CD4-positive, alpha-beta T cell treated with Interleukin-4 for 1 hour (primary cell): ENCODE measurements at regions not wholly inside any gene's neighbourhood (a gene's known extent, or its start where the extent isn't known, plus 50 kb on each side); places are given as distances from the start of the nearest gene placed in this dataset.

Experiments used
- DNase-seq, 2 donors: peaks; one replicate each; pipeline ENCODE4 v3.0.0-alpha.2; 2020 to 2022

DNA sequence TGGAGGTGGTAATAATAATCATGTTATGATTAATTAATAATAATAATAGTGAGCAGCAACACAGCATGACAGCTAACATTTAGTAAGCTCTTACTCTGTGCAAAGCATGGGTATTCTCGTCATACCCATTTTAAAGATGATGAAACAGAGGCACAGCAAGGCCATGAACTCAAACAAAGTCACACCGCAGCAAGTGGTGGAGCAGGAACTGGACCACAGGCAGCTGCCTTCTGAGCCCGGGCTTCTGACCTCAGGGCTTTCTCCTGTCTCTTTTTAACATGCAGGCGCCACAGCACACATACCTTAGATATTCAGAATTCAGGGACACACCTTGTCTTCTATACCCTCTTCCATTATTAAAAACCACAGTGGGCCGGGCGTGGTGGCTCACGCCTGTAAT is 50.7 kb upstream of the SPATA12 start:
- no peak for DNase-seq

- no peak for DNase-seq
Observed at GRCh38 chr3:57009367-57009766, 51.1 kb upstream of the SPATA12 start.

DNA sequence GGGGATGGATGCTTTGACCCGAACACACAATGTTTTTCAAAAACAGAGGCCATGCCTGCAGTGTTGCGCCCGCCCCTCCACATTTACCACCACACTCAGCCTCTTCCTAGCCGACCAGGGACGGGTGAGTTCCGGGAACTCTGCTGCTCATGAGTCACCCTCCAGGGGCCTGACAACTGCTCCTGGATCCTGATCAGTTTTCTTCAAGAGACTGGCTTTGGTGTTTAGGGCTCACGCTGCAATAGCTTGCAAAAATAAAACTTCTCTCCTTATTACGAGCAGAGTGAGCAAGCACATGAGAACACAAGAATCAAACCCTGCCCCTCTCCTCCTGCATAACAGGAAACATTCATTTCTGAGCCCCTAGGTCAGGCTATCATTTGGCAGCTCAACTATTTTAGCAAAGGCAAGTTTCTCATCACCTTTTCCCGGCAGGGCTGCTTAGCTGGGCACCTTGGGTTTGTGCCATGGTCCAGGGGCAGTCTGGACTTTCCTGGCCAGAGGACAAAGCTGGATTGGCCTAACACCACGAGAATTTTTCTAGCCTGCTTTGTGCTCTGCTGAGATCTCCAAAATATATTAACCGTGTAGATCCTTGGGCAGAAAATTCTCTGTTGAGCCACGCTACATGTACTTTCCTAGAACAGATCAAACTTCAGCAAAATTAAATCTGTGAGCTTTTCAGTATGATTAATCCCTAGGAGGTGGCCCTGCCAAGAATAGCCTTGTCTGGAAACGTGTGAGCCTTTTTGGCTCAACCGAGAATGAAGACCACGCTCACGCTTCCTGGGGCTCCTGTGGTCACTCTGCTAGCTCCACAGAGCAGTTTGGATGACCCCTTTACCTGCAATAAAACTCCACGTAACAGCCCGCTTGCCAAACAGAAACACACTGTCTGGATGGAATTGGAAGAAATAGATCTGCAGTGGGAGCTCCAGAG is 52.7 kb upstream of the SPATA12 start:
- DNase-seq: no peak

DNA sequence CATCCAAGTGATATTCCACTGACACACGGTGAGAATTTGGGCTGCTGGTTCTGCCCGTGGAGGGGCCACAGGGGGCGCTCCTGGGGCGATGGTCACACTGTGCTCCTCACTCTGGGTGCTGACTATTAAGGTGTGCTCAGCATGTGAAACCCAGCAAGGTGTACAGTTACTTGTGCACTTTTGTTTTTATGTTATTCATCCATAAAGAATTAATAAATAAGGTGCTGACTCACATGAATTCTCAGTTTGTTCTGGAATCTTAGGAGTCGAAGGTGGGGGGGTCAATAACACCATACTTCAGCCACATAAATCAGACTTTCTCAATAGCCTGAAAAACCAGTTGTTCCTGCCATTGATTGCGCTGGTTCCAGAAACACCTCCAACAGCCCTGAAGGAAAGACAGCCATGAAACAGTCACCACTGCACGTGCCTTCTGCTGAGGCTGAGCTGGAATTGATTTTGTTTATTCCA is 53.5 kb upstream of the SPATA12 start:
- no peak for DNase-seq

- DNase-seq: no peak
Observed at GRCh38 chr3:57006179-57006657, 54.2 kb upstream of the SPATA12 start.

DNA sequence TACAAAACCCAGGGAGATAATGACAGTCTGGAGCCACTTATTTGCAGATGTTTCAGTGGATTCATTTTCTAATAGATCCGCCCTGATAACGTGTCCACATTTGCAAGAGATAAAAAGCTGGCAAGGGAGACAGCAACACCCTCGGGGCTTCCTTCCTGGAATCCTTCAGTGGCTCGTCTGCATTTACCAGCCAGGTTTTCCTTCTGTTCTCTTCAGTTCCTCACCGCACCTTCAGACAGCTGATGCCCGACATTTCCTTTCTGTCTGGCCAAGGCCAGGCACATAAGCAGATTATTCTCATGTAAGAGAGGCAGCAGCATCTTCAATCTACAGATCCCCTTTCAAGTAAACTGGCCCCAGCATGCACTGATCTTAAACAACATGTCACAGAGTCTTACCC is 56.2 kb upstream of the SPATA12 start:
- no peak for DNase-seq

DNA sequence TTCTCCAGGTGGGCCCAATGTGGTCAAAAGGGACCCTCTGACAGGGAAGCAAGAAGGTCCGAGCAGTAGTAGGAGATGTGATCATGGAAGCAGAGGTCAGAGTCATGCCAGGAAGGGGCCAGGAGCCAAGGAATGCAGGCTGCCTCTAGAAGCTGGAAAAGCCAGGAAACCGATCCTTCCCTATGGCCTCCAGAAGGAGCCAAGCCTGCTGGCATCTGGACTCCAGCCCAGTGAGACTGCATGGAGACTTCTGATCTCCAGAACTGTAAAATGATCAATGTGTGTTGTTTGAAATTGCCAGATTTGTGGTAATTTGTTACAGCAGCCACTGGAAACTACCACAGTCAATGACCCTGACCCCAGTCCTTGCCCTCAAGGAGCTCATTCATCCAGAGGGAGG is 56.8 kb upstream of the SPATA12 start:
- no peak for DNase-seq

GRCh38 chr3:57001356-57001755 is 59.1 kb upstream of the SPATA12 start:
- no peak for DNase-seq

DNA sequence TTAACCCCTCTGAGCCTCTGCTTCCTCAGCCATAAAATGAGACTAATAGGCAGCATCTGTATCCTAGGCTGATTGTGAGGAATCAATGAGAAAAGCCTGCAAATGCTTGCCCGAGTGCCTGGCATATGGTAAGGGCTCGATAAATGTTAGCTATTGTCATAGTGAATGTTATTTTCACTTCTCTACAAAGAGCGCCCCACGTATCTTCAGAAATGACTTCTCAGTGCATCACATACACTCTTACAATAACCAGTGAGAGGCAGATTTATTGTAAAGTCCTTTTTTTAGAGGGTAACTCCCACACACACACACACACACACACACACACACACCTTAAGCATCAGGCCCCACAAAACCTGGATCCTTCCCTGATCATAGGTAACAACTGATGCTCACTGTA is 60.5 kb upstream of the SPATA12 start:
- DNase-seq: no peak

DNA sequence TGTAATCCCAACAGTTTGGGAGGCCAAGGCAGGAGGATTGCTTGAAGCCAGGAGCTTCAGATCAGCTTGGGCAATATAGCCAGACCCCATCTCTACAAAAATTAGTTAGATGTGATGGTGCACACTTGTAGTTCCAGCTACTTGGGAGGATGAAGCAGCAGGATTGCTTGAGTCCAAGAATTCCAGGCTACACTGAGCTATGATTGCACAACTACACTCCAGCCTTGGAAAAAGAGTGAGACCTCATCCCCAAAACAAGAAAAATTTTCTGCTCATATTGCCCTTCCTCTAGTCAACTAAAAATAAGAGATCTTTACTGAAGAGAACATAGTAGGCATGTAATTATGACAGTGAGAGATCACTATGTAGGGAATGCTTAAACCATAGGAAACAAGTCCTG is 60.9 kb upstream of the SPATA12 start:
- DNase-seq: no peak

GRCh38 chr3:56998076-56998529 is 62.4 kb upstream of the SPATA12 start:
- no peak for DNase-seq

GRCh38 chr3:56997675-56998074 is 62.8 kb upstream of the SPATA12 start:
- no peak for DNase-seq

DNA sequence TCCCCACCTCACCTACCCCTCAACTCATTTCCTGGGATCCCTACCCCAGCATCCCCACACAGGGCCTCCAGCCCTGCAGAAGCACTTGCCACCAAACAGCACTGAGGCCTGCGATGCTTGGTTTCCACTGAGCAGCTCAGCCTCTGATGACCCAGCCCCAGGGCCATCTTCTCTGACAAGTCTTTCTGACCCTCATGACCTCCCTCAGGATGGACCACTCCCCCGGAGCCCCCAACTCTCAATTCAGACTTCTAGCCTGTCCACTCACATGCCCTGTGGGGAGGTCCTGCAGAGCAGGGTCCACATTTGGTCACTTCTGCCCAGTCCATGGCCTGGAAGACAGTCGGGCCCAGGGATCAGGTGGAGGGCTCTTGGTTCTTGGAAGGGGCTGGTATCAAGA is 63.4 kb upstream of the SPATA12 start:
- DNase-seq: no peak

DNA sequence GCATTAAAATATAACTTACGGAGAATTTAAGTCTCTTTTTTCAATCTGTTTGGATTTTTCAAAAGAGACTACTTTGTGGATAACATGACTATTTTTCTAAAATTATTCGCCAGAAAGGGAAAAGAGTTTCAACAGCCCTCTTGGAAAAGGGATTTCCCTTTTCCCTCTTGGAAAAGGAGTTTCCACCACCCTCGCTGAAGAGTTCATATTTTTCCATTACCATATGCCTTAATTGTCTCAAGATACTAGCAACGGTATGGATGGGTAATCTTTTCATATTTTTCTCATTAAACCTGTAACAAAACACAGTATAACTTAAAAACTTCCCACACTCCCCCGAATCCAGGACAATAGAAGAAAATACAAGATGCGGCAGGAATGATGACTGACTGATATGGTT is 66.1 kb upstream of the SPATA12 start:
- no peak for DNase-seq

DNA sequence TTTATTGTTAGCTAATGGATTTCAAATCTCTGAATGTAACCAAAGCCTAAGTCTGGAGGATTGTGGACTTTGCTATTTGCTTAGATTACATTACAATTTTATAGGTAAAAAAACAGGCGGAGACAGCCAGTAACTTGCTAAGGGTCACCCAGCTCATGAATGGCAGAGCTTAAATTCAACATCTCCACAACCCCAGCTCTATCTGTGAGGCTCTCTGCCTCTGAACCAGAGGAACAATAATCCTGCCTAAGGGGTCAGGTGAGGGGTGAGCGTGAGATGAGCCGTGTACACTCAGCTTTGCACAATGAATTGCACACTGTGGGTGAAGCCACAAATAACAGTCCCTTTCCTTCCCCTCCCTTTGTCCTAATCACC is 69.8 kb upstream of the SPATA12 start:
- no peak for DNase-seq

DNA sequence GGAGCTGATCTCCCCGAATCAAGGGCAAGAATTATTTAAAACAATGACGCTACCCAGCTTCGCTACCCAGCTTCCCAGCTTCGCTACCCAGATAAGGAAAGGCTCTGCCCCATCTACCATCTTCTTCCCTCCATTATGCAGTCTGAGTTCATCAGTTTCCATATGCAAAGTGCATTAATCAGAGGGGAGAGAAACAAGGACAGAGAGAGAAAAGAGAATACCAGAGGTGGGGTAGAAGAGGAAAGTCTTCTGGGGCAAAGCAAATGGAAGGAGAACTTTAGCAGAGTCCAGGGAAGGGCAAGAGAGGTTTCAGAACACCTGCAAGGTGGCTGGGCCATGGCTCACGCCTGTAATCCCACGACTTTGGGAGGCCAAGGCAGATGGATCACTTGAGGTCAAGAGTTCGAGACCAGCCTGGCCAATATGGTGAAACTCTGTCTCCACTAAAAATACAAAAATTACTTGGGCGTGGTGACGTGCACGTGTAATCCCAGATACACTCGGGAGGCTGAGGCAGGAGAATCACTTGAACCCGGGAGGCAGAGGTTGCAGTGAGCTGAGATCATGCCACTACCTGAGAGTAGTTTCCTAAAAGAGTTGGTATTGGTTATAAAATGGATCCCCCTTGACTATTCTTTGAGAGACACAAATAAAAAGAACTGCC is 70.4 kb upstream of the SPATA12 start:
- no peak for DNase-seq

- DNase-seq: no peak
Observed at GRCh38 chr3:56989169-56989976, 71.1 kb upstream of the SPATA12 start.

GRCh38 chr3:56988458-56989168 is 71.9 kb upstream of the SPATA12 start:
- DNase-seq: peak; percentile 71 to 73

DNA sequence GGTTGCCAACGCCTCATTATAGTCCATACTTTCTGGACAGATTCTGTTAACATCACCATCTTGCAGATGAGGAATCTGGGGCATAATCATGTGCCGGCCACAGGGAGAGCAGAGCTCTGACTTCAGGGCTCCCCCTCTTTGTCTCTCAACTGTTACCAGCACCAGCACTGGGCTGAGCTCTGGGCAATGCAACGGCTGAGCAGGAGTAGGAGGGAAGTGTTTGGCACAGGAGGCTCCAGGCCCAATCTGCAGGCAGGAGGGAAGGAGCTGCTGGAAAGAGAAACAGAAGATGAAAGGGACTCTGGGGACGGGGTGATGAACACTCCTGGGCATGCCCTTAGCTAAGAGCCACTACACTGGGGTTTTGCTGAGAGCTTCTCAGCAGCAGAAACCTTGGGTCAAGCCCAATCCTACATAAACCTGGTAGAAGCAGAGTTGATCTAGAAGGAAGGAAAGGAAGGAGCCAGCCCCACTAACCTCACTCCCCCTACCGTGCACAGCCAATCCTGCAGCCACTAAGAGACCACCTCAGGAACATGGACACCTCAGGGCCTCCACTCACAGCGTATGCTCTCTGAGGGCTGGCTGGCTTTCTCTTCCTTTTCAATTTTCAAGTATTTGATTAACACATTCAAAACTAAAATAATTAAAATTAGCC is 73.1 kb upstream of the SPATA12 start:
- DNase-seq: peak in 1 of 2 donors; percentile 7

DNA sequence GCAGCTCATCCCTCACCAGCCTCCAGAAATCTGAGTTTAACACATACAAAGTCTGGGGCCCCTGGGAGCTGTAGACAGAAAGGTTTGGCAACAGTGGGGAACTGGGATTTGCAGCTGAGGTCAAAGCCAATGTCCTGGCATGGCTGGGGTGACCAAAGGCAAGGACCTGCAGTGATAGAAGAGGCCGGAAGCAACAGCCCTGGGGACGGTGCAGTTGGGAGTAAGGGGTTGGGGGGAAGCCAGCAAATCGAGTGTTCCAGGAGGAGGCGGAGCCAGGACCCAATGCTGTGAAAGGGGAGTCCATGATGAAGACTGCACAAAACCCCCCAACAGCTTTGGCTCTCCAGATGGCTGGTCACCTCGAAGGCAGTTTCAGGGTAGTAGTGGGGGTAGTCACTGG is 74.1 kb upstream of the SPATA12 start:
- DNase-seq: no peak

DNA sequence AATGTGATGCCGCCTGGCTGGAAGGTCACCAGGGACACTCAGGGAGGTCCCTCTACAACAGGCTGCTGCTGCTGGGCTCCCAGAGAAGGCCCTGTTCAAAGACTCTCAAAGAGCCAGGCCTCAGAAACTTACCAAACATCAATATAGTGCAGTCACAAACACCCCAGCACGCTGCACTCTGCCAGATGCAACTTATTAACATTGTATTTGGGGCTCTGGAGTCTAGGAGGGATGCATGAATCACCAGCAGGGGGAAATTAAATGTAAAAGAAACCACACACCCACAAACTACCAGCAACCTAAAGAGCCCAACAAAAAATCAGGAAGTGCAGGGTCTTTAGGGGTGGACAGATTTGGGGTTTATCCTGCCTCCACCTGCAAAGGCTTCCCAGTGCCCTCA is 74.6 kb upstream of the SPATA12 start:
- no peak for DNase-seq

DNA sequence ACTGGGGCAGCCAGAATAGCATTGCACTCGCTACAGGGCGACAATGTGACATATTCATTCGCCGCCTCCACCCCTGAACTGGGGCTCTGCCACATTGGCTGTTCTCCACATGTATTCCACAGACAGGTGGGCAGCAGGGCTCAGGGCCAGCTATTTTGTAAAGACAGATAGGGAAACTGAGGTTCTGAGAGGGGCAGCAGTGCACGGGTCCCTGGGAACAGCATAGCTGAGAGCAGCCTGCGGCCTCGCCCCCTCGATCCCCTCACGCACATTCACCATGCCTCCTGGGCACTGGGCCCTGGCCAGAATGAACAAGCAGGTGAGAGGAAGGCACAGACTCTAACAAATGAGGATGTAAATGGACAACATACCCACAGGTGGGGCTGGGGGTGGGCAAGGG is 75.0 kb upstream of the SPATA12 start:
- no peak for DNase-seq
